ENCODE measurements at regions not wholly inside any gene's neighbourhood (a gene's known extent, or its start where the extent isn't known, plus 50 kb on each side); places are given as distances from the start of the nearest gene placed in this dataset.
"Not testable (repeated sequence)": the region's sequence is repeated elsewhere in the genome, so short reads cannot be mapped to it uniquely, and the experiment has no call there.

DNA sequence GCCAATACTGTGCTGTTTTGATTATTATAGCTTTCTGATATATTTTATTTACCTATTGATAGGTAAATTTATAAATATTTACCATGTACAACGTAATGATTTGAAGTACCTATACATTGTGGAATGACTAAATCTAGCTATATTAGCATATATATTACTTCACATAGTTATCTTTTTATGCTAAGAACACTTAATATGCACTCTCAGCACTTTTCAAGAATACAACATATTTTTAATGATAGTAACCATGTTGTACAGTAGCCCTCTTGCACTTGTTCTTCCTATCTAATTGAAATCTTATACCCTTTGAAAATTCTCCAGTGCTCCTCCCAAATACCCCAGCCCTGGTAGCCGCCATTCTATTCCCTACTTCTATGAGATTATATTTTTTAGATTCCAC is 604.0 kb upstream of the KIF2B start:
- H3K4me1 ChIP-seq (ENCODE audit: insufficient read depth, low read length), result no peaks in the 10 kb centered on the region
- no peaks in the 10 kb centered on the region for H3K9me3 ChIP-seq (ENCODE audit: control insufficient read depth in 1 of 2, insufficient read depth in 1 of 2, low read length in 2 of 2)
- Mint-ChIP-seq H3K27me3 (no peaks in the 10 kb centered on the region), H3K9me3 (peaks cover 20% of the 10 kb centered on the region), H3K4me3 (no peak overlapping the region), H3K27ac (no peak overlapping the region), H3K36me3 (ENCODE audit: low read depth) (no peaks in the 10 kb centered on the region), H3K4me1 (ENCODE audit: low read depth) (no peaks in the 10 kb centered on the region)
- intact Hi-C loops (cut with DNase I, micrococcal nuclease), result no loop called here
- TF ChIP-seq, protein P1, sequence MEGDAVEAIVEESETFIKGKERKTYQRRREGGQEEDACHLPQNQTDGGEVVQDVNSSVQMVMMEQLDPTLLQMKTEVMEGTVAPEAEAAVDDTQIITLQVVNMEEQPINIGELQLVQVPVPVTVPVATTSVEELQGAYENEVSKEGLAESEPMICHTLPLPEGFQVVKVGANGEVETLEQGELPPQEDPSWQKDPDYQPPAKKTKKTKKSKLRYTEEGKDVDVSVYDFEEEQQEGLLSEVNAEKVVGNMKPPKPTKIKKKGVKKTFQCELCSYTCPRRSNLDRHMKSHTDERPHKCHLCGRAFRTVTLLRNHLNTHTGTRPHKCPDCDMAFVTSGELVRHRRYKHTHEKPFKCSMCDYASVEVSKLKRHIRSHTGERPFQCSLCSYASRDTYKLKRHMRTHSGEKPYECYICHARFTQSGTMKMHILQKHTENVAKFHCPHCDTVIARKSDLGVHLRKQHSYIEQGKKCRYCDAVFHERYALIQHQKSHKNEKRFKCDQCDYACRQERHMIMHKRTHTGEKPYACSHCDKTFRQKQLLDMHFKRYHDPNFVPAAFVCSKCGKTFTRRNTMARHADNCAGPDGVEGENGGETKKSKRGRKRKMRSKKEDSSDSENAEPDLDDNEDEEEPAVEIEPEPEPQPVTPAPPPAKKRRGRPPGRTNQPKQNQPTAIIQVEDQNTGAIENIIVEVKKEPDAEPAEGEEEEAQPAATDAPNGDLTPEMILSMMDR (IDR thresholded peaks at IDR 0.05), result no peak
- no peak for ATAC-seq (ENCODE audit: poor library complexity)
- no peak overlapping the region for H3K27ac ChIP-seq (ENCODE audit: low read depth in 1 of 2, low read length in 2 of 2)
- no peaks in the 10 kb centered on the region for H3K27me3 ChIP-seq (ENCODE audit: control insufficient read depth in 1 of 2, insufficient read depth in 2 of 2, low read length in 2 of 2)
- H3K4me3 ChIP-seq (ENCODE audit: low read length), result no peak overlapping the region
- DNase-seq, result no peak
- H3K36me3 ChIP-seq (ENCODE audit: insufficient read depth, low read length), result no peaks in the 10 kb centered on the region
- ChIA-PET POLR2A (no interaction called here), CTCF (no interaction called here)

DNA sequence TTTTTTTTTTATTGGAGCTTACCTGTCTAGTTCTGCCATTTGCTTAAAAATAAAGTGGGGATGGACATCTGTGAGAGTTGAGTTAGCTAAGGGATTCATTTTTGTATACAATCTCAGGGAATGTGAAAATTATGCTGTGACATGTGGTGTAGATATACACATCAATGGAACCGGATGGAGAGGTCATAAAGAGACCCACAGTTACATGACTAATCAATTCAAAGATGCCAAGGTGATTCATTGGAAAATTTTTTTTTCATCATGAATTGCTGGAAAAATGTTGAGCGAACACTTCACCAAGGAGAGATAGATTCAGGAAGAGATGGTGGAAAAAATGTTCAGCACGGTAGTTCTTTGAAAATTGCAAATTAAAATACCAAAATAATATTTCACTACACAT is 605.4 kb upstream of the KIF2B start:
- H3K9me3 ChIP-seq (ENCODE audit: control insufficient read depth in 1 of 2, insufficient read depth in 1 of 2, low read length in 2 of 2), result no peaks in the 10 kb centered on the region
- TF ChIP-seq, protein P1 (IDR thresholded peaks at IDR 0.05), result no peak
- CTCF ChIA-PET, result no interaction called here
- H3K36me3 ChIP-seq (ENCODE audit: insufficient read depth, low read length), result no peaks in the 10 kb centered on the region
- no peak overlapping the region for H3K27ac Mint-ChIP-seq
- no peaks in the 10 kb centered on the region for H3K4me1 Mint-ChIP-seq (ENCODE audit: low read depth)
- no peaks in the 10 kb centered on the region for H3K4me1 ChIP-seq (ENCODE audit: insufficient read depth, low read length)
- POLR2A ChIA-PET, result no interaction called here
- no peak overlapping the region for H3K4me3 ChIP-seq (ENCODE audit: low read length)
- no peaks in the 10 kb centered on the region for H3K27me3 Mint-ChIP-seq
- H3K9me3 Mint-ChIP-seq, result peaks cover 18% of the 10 kb centered on the region
- H3K27me3 ChIP-seq (ENCODE audit: control insufficient read depth in 1 of 2, insufficient read depth in 2 of 2, low read length in 2 of 2), result no peaks in the 10 kb centered on the region
- ATAC-seq (ENCODE audit: poor library complexity) (no peak), DNase-seq (no peak)
- intact Hi-C loops (cut with DNase I, micrococcal nuclease), result no loop called here
- no peak overlapping the region for H3K4me3 Mint-ChIP-seq
- H3K36me3 Mint-ChIP-seq (ENCODE audit: low read depth), result no peaks in the 10 kb centered on the region
- H3K27ac ChIP-seq (ENCODE audit: low read depth in 1 of 2, low read length in 2 of 2), result no peak overlapping the region

DNA sequence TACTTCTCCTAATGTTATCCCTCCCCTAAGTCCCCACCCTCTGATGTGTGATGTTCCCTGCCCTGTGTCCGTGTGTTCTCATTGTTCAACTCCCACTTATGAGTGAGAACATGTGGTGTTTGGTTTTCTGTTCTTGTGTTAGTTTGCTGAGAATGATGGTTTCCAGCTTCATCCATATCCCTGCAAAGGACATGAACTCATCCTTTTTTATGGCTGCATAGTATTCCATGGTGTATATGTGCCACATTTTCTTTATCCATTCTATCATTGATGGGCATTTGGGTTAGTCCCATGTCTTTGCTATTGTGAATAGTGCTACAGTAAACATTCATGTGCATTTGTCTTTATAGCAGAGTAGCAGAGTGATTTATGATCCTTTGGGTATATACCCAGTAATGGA is 613.8 kb upstream of the KIF2B start:
- ATAC-seq (ENCODE audit: poor library complexity); H3K4me1 Mint-ChIP-seq (ENCODE audit: low read depth); H3K27me3 Mint-ChIP-seq; H3K27ac Mint-ChIP-seq; DNase-seq; H3K4me3 ChIP-seq (ENCODE audit: low read length); H3K4me3 Mint-ChIP-seq; intact Hi-C loops (cut with DNase I, micrococcal nuclease); H3K4me1 ChIP-seq (ENCODE audit: insufficient read depth, low read length); H3K27me3 ChIP-seq (ENCODE audit: control insufficient read depth in 1 of 2, insufficient read depth in 2 of 2, low read length in 2 of 2); H3K27ac ChIP-seq (ENCODE audit: low read depth in 1 of 2, low read length in 2 of 2); POLR2A ChIA-PET; H3K9me3 ChIP-seq (ENCODE audit: control insufficient read depth in 1 of 2, insufficient read depth in 1 of 2, low read length in 2 of 2); CTCF ChIA-PET; H3K36me3 ChIP-seq (ENCODE audit: insufficient read depth, low read length); H3K36me3 Mint-ChIP-seq (ENCODE audit: low read depth): not testable (repeated sequence)
- H3K9me3 Mint-ChIP-seq, result peaks cover 22% of the 10 kb centered on the region

DNA sequence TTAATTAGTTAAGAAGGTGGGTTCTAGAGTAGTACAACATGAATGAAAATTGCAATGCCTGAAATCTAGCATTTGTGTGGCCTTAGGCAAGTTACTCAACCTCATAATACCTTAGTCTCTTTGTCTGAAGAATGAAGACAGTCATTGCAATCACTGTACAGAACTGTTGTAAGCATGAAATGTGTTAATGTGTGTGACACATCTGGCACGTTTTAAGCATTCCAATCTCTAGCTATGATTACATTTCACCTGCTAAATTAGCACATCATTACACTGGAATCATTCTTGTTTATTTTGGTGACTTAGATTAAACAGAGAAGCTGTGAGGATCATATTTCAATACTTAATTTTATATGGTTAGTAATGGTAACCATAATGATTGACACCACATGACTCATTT is 629.7 kb upstream of the KIF2B start:
- Mint-ChIP-seq H3K4me1 (ENCODE audit: low read depth) (no peaks in the 10 kb centered on the region), H3K36me3 (ENCODE audit: low read depth) (no peaks in the 10 kb centered on the region), H3K4me3 (no peak overlapping the region), H3K27ac (no peak overlapping the region), H3K9me3 (peaks cover 3% of the 10 kb centered on the region), H3K27me3 (no peaks in the 10 kb centered on the region)
- POLR2A ChIA-PET, result no interaction called here
- Histone ChIP-seq H3K27ac (ENCODE audit: low read depth in 1 of 2, low read length in 2 of 2) (no peak overlapping the region), H3K4me1 (ENCODE audit: insufficient read depth, low read length) (no peaks in the 10 kb centered on the region), H3K4me3 (ENCODE audit: low read length) (no peak overlapping the region), H3K9me3 (ENCODE audit: control insufficient read depth in 1 of 2, insufficient read depth in 1 of 2, low read length in 2 of 2) (peaks cover 0 to 8% of the 10 kb centered on the region in 2 experiments), H3K36me3 (ENCODE audit: insufficient read depth, low read length) (no peaks in the 10 kb centered on the region), H3K27me3 (ENCODE audit: control insufficient read depth in 1 of 2, insufficient read depth in 2 of 2, low read length in 2 of 2) (no peaks in the 10 kb centered on the region)
- TF ChIP-seq, protein P1 (IDR thresholded peaks at IDR 0.05), result no peak
- intact Hi-C loops (cut with DNase I, micrococcal nuclease), result no loop called here
- ATAC-seq (ENCODE audit: poor library complexity) (no peak), DNase-seq (no peak)
- CTCF ChIA-PET, result no interaction called here
